H1 (cell line): ENCODE measurements at regions not wholly inside any gene's neighbourhood (a gene's known extent, or its start where the extent isn't known, plus 50 kb on each side); places are given as distances from the start of the nearest gene placed in this dataset.

Experiments used
- CTCF ChIA-PET: fragments of 300-600 bp; sonication (Branson Sonifier 250); formaldehyde crosslinking; loops from one replicate; lab custom pipeline; 2021; ENCODE audit not compliant: partially characterized antibody; lab: Charles Lee
- POLR2A ChIA-PET: fragments of 300-600 bp; sonication (Branson Sonifier 250); formaldehyde crosslinking; loops from one replicate; lab custom pipeline; 2021; ENCODE audit warnings: inconsistent platforms; ENCODE audit not compliant: partially characterized antibody; lab: Charles Lee
- DNase-seq, 2 experiments: peaks; one replicate each; pipeline versions ENCODE4 v3.0.0 to v3.0.0-alpha.2; 2010 to 2022; ENCODE audit warnings: low spot score in 2 of 2, low read depth in 1 of 2, mixed read lengths in 1 of 2
- FAIRE-seq: peaks from 2 replicates; lab custom pipeline; 2011; peaks lifted over from hg19 to GRCh38; lab: Jason Lieb, UNC
- H2AFZ ChIP-seq: 2 replicates; pipeline ENCODE4 v1.8.1; 2012; ENCODE audit warnings: low read length, inconsistent platforms
- H2AK5ac ChIP-seq: 2 replicates; pipeline ENCODE4 v1.6.1; 2013; ENCODE audit warnings: low read depth, low read length
- H2BK120ac ChIP-seq: replicated peaks from 2 replicates; pipeline ENCODE3; 2013; ENCODE audit warnings: low read depth, low read length, inconsistent platforms
- H2BK12ac ChIP-seq: 2 replicates; pipeline ENCODE4 v1.6.1; 2013; ENCODE audit warnings: low read depth, low read length
- H2BK15ac ChIP-seq: 2 replicates; pipeline ENCODE4 v1.6.1; 2013; ENCODE audit warnings: low read length
- H2BK20ac ChIP-seq: 2 replicates; pipeline ENCODE4 v1.6.1; 2013; ENCODE audit warnings: low read length
- H2BK5ac ChIP-seq: 2 replicates; pipeline ENCODE4 v1.6.1; 2013; ENCODE audit warnings: low read depth, low read length
- H3K14ac ChIP-seq: 2 replicates; pipeline ENCODE4 v1.6.1; 2013; ENCODE audit warnings: inconsistent platforms; ENCODE audit not compliant: insufficient read length
- H3K18ac ChIP-seq: 2 replicates; pipeline ENCODE4 v1.6.1; 2013; ENCODE audit warnings: low read length; ENCODE audit errors: extremely low read depth
- H3K23ac ChIP-seq: 2 replicates; pipeline ENCODE4 v1.6.1; 2013; ENCODE audit warnings: inconsistent platforms; ENCODE audit not compliant: insufficient read length
- H3K23me2 ChIP-seq: 2 replicates; pipeline ENCODE4 v1.6.1; 2013; ENCODE audit warnings: low read depth, low read length
- H3K27ac ChIP-seq: 2 replicates; pipeline ENCODE4 v1.6.1; 2011; ENCODE audit warnings: low read depth, low read length, inconsistent platforms
- H3K27me3 ChIP-seq, 4 experiments: replicated peaks in 1 of 4; 1 replicate in 1 of 4; 2 replicates in 3 of 4; pipeline versions ENCODE4 v1.6.1 to v1.8.1; 2011 to 2013; ENCODE audit warnings: low read length in 3 of 4, mild to moderate bottlenecking in 3 of 4, inconsistent platforms in 2 of 4, mixed read lengths in 2 of 4, moderate library complexity in 1 of 4; ENCODE audit not compliant: control insufficient read depth in 3 of 4, insufficient read depth in 3 of 4; ENCODE audit errors: extremely low read depth in 1 of 4
- H3K36me3 ChIP-seq, 4 experiments: 2 replicates each; pipeline versions ENCODE4 v1.6.1 to v1.8.1; 2011 to 2013; ENCODE audit warnings: mild to moderate bottlenecking in 4 of 4, low read length in 3 of 4, moderate library complexity in 2 of 4, control low read depth in 1 of 4, inconsistent platforms in 1 of 4; ENCODE audit not compliant: insufficient read depth in 4 of 4, control insufficient read depth in 2 of 4
- H3K4ac ChIP-seq: replicated peaks from 2 replicates; pipeline ENCODE3; 2013; ENCODE audit warnings: low read length, low read depth, mixed read lengths, inconsistent platforms; ENCODE audit not compliant: insufficient read length
- H3K4me1 ChIP-seq, 4 experiments: replicated peaks in 1 of 4; 1 replicate in 1 of 4; 2 replicates in 3 of 4; pipeline versions ENCODE4 v1.6.1 to v1.8.1; 2011 to 2013; ENCODE audit warnings: low read length in 3 of 4, inconsistent platforms in 2 of 4, mixed read lengths in 1 of 4; ENCODE audit not compliant: insufficient read depth in 4 of 4, control insufficient read depth in 3 of 4
- H3K4me2 ChIP-seq, 2 experiments: 2 replicates each; pipeline versions ENCODE4 v1.6.1 to v1.8.1; 2011 to 2013; ENCODE audit warnings: low read depth in 2 of 2, low read length in 2 of 2, control low read depth in 1 of 2, inconsistent platforms in 1 of 2, mild to moderate bottlenecking in 1 of 2; ENCODE audit not compliant: insufficient read depth in 1 of 2
- H3K4me3 ChIP-seq, 4 experiments: fragments of 200-600, 300-600 bp in 1 of 4; sonication (generic), shearing (Covaris generic), sonication (Bioruptor Twin) in 1 of 4; 2 replicates each; pipeline versions ENCODE4 v1.5.1 to v1.8.1; 2011 to 2016; ENCODE audit warnings: low read length in 4 of 4, low read depth in 3 of 4, control low read depth in 2 of 4, inconsistent platforms in 2 of 4, mild to moderate bottlenecking in 2 of 4, mixed read lengths in 1 of 4, moderate library complexity in 1 of 4; ENCODE audit not compliant: insufficient read depth in 2 of 4; ENCODE audit errors: extremely low read depth in 1 of 4
- H3K56ac ChIP-seq: replicated peaks from 2 replicates; pipeline ENCODE3; 2013; ENCODE audit warnings: low read depth, mild to moderate bottlenecking, mixed read lengths, low read length, inconsistent platforms; ENCODE audit not compliant: insufficient read length
- H3K79me1 ChIP-seq: 2 replicates; pipeline ENCODE4 v1.6.1; 2013; ENCODE audit warnings: low read depth, low read length, control low read depth
- H3K79me2 ChIP-seq, 2 experiments: 2 replicates each; pipeline versions ENCODE4 v1.6.1 to v1.8.1; 2012 to 2013; ENCODE audit warnings: low read length in 2 of 2, mild to moderate bottlenecking in 2 of 2, inconsistent platforms in 1 of 2; ENCODE audit not compliant: insufficient read depth in 2 of 2, control insufficient read depth in 1 of 2
- H3K9ac ChIP-seq, 4 experiments: replicated peaks in 1 of 4; 1 replicate in 1 of 4; 2 replicates in 3 of 4; pipeline versions ENCODE4 v1.6.1 to v1.8.1; 2011 to 2013; ENCODE audit warnings: low read depth in 3 of 4, low read length in 3 of 4, control low read depth in 2 of 4, mild to moderate bottlenecking in 2 of 4, moderate library complexity in 2 of 4, inconsistent platforms in 1 of 4; ENCODE audit errors: extremely low read depth in 1 of 4
- H3K9me3 ChIP-seq, 2 experiments: 2 replicates each; pipeline versions ENCODE4 v1.6.1 to v1.8.1; 2012 to 2013; ENCODE audit warnings: mild to moderate bottlenecking in 2 of 2, moderate library complexity in 2 of 2, control low read depth in 1 of 2, inconsistent platforms in 1 of 2, low read depth in 1 of 2, low read length in 1 of 2, mixed read lengths in 1 of 2; ENCODE audit not compliant: insufficient read depth in 2 of 2
- H4K20me1 ChIP-seq, 2 experiments: replicated peaks in 1 of 2; 2 replicates each; pipeline versions ENCODE3 to v1.8.1; 2011 to 2013; ENCODE audit warnings: inconsistent platforms in 2 of 2, low read length in 2 of 2, mild to moderate bottlenecking in 1 of 2; ENCODE audit not compliant: insufficient read depth in 2 of 2, control insufficient read depth in 1 of 2
- H4K5ac ChIP-seq: 2 replicates; pipeline ENCODE4 v1.6.1; 2013; ENCODE audit warnings: low read length, low read depth, mixed read lengths, inconsistent platforms; ENCODE audit not compliant: insufficient read length
- H4K8ac ChIP-seq: 2 replicates; pipeline ENCODE4 v1.8.0; 2013; ENCODE audit warnings: mild to moderate bottlenecking, moderate library complexity, low read length, inconsistent platforms; ENCODE audit not compliant: insufficient read depth; ENCODE audit errors: extremely low read depth
- H4K91ac ChIP-seq: replicated peaks from 2 replicates; pipeline ENCODE3; 2013; ENCODE audit warnings: low read length, mixed read lengths, inconsistent platforms; ENCODE audit not compliant: insufficient read length
- KDM4A ChIP-seq: IDR thresholded peaks from one replicate; pipeline ENCODE4 v1.7.1; 2012; ENCODE audit warnings: low read depth, mild to moderate bottlenecking, moderate library complexity, low read length, inconsistent platforms; ENCODE audit not compliant: severe bottlenecking
- WGBS, 2 experiments: shearing (Covaris generic) in 1 of 2; methylation state at CpG; one replicate each; pipeline versions ENCODE4 v1.1.6 to v1.1.7; 2013 to 2015; ENCODE audit warnings: low lambda C conversion rate in 2 of 2, mixed read lengths in 2 of 2, inconsistent platforms in 1 of 2, low coverage in 1 of 2, missing lambda C conversion rate in 1 of 2; ENCODE audit not compliant: insufficient replicate concordance in 2 of 2, insufficient coverage in 1 of 2, insufficient read length in 1 of 2; ENCODE audit errors: extremely low coverage in 1 of 2, missing lambda C conversion rate in 1 of 2; 5-methylcytosine and 5-hydroxymethylcytosine counted together

- H2BK12ac ChIP-seq, result no peak overlapping the region
- H3K9ac ChIP-seq, result no peak overlapping the region
- H3K36me3 ChIP-seq, result no peaks in the 10 kb centered on the region
- H2AFZ ChIP-seq, result no peak overlapping the region
- H4K20me1 ChIP-seq, result no peaks in the 10 kb centered on the region
- POLR2A ChIA-PET, result no interaction called here
- H2BK5ac ChIP-seq, result no peak overlapping the region
- H3K27me3 ChIP-seq, result no peaks in the 10 kb centered on the region
- no peak overlapping the region for H3K18ac ChIP-seq
- no peaks in the 10 kb centered on the region for H3K79me1 ChIP-seq
- H3K4ac ChIP-seq, result no peak overlapping the region
- H4K5ac ChIP-seq, result no peak overlapping the region
- H3K27ac ChIP-seq, result no peak overlapping the region
- H3K56ac ChIP-seq, result no peak overlapping the region
- no peak overlapping the region for H2BK20ac ChIP-seq
- no peak overlapping the region for H4K91ac ChIP-seq
- no peak overlapping the region for H2AK5ac ChIP-seq
- 80% methylated on average over 6 of the region's 6 CpGs; no CpG with 5 or more reads in 1 of the 2 experiments for WGBS, 2 experiments
- H3K79me2 ChIP-seq, result no peaks in the 10 kb centered on the region
- H2BK15ac ChIP-seq, result no peak overlapping the region
- H3K9me3 ChIP-seq, result peaks cover 50 to 52% of the 10 kb centered on the region in 2 experiments
- H3K4me2 ChIP-seq, result no peak overlapping the region
- FAIRE-seq (no peak), DNase-seq (no peak)
- H3K23ac ChIP-seq, result no peak overlapping the region
- H3K23me2 ChIP-seq, result no peaks in the 10 kb centered on the region
- H2BK120ac ChIP-seq, result no peak overlapping the region
- H3K14ac ChIP-seq, result no peak overlapping the region
- CTCF ChIA-PET, result no interaction called here
- H4K8ac ChIP-seq, result no peak overlapping the region
- TF ChIP-seq KDM4A, result no peak
- TF ChIP-seq, all 59 proteins: peak for 0
- H3K4me1 ChIP-seq, result no peaks in the 10 kb centered on the region
- no peak overlapping the region for H3K4me3 ChIP-seq
These were observed 1047.8 kb downstream of the SOCS6 start for GRCh38 chr18:71336576-71337210.
